Amygdala (tissue), 56 donors: ENCODE measurements at regions not wholly inside any gene's neighbourhood (a gene's known extent, or its start where the extent isn't known, plus 50 kb on each side); places are given as distances from the start of the nearest gene placed in this dataset.

ENCODE experiments used
- DNase-seq, 56 donors: peaks; one replicate each; lab custom pipeline; 2025; lab: John Stamatoyannopoulos, UW

- no peak for DNase-seq
Observed at GRCh38 chr6:163687075-163687474, 272.6 kb downstream of the QKI start.

GRCh38 chr6:163686301-163686700 is 271.8 kb downstream of the QKI start:
- no peak for DNase-seq

DNA sequence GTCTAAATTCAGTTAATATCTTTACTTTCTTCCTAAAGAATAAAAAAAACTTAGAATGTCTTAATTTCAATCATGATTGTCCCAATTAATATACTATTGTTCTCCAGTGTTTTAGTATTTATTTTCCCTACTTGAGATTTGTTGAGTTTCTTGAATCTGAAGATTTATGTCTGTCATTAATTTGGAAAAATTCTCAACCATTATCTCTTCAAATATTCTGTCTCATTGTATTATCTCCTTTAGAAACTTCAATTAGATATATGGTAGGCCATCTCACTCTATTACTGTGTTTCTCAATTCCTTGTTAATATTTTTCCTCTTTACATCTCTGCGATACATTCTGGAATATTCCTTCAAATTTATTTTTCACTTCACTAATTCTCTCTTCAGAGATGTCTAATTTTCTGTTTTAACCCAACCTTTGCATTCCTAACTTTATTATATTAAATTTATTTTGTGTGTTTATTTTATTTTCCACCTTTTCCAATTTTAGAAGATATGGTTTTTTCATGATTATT is 268.6 kb downstream of the QKI start:
- DNase-seq, result no peak

GRCh38 chr6:163679753-163680152 is 265.2 kb downstream of the QKI start:
- DNase-seq, result no peak

GRCh38 chr6:163679012-163679660 is 264.6 kb downstream of the QKI start:
- DNase-seq, result no peak

DNA sequence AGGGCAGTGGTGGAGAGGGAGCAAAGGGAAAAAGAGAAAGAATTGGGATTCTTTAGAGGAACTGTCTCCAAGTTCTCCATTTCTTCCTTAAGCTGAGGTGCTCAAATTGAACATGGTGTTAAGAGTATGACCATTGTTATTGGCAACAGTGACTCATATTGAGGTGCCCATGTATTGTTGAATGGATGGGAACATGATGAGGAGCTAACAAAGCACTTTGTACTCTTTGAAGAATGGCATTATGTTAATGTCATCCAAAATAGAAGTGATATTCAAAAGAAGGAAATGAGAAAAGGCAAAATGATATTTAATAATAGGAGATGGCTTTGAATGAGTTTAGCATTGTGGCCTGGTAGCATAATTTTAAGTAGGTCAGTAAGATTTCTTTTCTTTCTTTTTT is 261.1 kb downstream of the QKI start:
- DNase-seq, result no peak

DNA sequence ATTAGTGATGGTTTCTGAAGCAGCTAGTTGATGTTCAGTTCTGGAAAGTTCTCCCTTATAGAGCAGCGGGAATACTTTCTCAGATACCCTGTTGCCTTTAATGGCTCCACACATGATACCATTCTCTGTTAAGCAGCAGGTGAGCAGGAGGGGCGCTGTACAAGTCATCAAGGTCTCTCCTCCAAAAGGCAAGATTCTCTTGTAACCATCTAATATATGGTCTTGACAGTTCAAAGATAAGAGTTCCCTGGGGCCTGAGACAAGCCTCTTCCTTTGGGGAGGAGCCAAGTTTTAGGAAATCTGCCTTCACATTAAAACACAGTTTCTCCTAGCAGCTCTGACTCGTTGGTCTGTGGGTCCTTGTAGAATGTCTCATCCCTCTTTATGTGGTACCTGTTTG is 258.2 kb downstream of the QKI start:
- DNase-seq, result no peak

DNA sequence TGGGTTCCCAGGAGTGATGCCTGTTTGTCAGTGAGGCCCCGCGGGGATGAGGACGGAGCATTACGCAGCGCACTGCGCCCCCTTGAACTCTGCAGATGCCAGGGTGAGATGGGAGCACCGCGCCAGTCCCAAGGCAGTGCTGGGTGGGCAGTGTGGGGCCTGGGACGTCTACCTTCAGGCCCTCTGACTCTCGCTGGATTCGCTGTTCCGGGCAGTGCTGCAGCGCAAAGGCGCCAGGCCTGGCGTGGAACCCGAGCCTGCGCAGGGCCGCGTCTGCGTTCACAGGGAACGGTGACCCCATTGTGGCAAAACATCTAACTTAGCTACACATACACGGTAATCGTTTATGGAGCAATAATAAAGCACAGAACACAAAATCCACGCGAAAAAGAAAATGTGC is 257.3 kb downstream of the QKI start:
- DNase-seq, result no peak

- no peak for DNase-seq
Observed at GRCh38 chr6:163671355-163671754, 256.8 kb downstream of the QKI start.

- DNase-seq, result no peak
Observed at GRCh38 chr6:163670336-163670735, 255.8 kb downstream of the QKI start.

DNA sequence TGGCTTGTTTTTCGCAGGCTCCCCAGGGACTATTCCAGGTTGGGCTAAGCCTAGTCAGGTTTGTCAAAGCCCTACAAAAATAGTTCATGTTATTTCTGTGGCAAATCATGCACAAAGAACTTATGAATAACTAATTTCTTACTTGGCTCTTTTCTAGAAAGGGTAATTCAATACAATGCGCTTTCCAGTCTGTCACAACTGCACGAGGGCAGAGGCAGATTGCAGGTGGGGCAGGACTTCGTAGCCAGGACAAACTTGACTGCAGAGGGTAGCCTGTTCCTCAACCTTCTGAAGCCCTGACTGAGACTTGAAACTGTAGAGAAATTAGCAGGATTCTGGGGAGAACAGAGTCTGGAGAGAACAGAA is 253.5 kb downstream of the QKI start:
- no peak for DNase-seq

DNA sequence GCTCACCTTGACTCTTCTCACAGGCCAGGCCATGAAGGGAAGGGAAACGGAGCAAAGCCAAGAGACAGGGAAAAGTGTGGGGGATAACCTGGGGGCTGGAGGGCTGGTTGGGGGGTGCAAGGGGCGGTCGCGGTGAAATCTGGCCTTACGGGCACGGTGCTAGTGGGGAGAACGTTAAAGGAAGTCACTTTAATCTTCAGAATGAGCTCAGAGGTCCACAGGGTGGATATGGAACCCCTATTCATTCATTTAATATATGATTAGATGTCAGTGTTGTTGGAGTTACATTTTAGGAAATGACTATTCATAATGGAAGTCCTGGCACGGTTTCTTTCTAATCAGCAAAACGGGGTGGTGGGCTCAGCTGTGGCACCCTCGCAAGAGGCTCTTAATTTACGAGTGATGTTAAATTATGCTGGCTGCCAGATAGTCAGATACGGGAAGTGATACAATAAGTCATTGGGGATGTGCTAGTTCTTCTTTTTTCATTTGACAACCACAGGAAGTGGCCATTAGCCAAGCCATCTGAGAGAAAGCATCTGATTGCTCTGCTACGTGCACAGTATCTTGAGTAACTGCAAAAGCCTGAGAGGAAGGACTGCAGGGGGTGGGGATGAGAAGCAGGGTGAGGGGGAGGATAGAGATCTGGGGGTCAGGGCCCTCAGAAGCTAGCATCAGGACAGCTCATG is 253.0 kb downstream of the QKI start:
- DNase-seq, result peak in 26 of 56 donors; percentile 6 to 71 (median 23)

- no peak for DNase-seq
Observed at GRCh38 chr6:163665464-163665863, 250.9 kb downstream of the QKI start.

DNA sequence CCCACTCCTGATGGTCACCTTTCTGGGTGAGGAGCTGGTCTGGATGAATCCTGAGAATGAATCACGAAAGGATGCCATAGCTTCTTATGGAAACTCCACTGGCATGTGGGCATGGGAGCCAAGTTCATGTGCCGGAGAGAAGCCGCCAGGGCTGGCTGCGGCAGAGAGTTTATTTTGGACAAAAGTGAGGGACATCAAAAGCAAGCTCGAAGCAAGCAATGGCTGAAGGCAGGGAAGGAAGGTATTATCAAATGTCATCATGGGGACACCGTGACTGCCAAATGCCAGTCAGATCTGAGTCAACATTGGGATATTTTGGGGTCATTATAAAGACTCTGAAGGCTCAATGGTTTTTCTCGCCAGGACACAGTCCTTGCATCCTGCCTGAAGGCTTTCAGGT is 249.1 kb downstream of the QKI start:
- no peak for DNase-seq

DNA sequence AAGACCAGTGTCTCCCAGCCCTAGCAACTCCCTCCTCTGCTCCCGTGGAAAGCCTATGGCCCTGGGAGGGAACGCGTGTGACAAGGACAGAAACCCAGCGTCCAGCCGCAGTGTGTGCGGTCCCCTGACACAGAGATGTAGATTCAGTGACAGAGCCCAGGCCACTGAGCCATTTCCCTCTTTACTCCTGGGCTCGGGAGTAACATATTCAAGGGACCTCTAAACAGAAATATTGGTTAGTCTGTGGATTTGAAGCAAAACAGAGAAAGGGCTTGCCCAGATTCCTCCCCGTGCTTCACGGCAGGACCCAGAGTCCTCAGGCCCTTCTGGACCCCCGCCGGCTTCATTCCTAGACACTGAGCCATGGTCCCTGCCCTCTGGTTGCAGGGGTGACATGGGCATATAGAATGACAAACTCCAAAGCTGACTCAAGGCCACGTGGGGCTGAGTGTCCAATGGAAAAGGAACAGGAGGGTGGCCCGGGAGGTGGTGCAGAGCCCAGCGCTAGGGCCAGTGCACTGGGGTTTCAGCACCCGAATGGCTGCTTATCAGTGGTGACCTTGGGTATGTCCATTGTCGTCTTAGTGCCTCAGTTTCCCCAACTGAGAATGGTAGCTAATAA is 248.2 kb downstream of the QKI start:
- DNase-seq, result no peak

DNA sequence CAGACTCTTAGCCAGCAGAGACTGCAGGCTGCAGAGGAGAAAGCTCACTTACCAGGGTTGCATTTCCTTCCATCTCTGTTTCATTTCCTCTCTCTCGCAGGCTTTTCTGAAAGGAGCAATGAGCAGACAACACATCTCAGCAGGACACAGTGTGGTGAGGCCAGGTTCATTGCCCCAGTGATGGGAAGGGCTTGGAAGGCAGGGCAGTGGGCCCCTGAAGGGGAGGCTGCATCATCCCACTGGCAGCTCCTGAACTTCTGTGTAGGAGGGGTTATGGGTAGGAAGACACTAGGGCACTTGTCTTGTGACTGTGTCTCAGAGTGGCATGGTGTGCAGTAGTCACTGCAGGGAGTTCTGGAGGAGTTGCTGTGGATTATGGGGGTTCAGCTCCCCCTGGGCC is 246.8 kb downstream of the QKI start:
- DNase-seq, result peak in 3 of 56 donors; percentile 8 to 34 (median 8)

- no peak for DNase-seq
Observed at GRCh38 chr6:163659803-163660202, 245.3 kb downstream of the QKI start.

GRCh38 chr6:163655217-163656121 is 241.0 kb downstream of the QKI start:
- DNase-seq, result no peak

DNA sequence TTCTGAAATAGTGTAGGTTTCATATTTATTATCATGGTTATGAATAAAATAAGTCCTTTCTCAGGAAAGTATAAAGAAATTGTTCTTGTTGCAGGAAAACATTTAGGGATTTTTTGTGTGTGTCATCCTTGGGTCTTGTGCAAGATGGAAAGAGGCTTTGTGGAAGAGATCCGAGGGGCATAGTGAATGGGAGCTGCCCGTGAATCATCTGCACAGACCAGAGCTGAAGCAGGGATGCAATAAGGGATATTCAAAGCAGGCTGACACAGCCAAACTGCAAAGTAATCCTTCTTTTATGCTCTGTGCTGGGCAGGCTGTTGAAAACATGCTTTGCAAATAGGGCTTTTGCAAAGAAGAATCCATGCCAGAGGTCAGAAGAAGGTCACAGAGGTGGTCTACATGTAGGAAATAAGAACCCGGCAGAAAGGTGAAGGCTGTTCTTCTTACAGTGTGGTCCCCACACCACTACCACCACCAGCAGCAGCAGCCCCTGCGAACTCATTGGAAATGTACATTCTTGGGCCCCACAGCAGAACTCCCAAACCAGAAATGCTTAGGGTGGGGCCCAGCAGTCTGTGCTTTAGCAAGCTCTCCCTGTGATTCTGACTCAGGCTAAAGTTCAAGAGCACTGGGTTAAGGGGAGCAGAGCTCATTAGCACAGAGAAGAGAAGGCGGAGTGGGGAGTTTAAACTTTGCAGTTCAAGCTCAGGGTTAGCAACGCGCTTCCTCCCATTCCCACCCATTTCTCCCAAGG is 237.6 kb downstream of the QKI start:
- no peak for DNase-seq

DNA sequence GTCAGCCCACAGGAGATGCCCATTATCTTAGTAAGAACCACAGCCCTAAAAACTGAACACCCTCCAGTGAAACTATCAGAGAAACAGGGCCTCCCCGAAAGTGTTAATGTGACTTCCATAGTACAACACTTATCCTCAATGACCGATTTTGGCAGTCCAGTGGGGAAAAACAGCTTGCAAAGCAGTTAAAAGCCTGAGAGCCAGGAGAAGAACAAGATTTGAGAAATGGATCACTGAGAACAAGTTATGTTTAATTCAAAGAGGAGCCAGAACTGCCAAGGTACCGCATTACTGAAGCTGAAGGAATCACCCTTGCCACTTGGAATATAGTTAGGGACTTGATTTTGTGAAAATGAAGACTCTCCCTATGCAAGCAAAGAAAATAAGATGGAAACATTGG is 236.9 kb downstream of the QKI start:
- DNase-seq, result no peak
